ENCODE measurements at regions not wholly inside any gene's neighbourhood (a gene's known extent, or its start where the extent isn't known, plus 50 kb on each side); places are given as distances from the start of the nearest gene placed in this dataset.

DNA sequence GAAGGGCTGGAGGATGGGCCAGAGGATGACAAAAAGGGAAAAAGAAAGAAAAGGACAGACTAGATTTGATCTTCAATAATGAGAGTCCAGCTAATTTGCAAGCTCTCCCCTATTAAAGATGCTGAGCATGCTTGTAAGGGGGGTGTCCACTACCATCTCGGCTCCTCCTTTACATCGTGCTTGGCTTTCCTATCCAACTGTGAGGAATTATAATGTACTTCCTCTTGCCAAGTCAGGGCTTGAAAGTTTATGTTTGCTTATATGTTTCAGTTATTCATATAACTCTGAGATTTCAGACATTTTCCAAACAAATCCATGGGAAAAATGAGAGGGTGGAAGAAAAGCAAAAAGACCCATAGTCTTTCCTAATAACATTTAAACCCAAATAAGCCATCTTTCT is 387.1 kb downstream of the METTL15 start:
- no peak for DNase-seq

GRCh38 chr11:28491431-28491830 is 383.2 kb downstream of the METTL15 start:
- DNase-seq: no peak

- no peak for DNase-seq
These were observed 382.7 kb downstream of the METTL15 start for GRCh38 chr11:28490773-28491382.

GRCh38 chr11:28488336-28488735 is 380.1 kb downstream of the METTL15 start:
- no peak for DNase-seq

DNA sequence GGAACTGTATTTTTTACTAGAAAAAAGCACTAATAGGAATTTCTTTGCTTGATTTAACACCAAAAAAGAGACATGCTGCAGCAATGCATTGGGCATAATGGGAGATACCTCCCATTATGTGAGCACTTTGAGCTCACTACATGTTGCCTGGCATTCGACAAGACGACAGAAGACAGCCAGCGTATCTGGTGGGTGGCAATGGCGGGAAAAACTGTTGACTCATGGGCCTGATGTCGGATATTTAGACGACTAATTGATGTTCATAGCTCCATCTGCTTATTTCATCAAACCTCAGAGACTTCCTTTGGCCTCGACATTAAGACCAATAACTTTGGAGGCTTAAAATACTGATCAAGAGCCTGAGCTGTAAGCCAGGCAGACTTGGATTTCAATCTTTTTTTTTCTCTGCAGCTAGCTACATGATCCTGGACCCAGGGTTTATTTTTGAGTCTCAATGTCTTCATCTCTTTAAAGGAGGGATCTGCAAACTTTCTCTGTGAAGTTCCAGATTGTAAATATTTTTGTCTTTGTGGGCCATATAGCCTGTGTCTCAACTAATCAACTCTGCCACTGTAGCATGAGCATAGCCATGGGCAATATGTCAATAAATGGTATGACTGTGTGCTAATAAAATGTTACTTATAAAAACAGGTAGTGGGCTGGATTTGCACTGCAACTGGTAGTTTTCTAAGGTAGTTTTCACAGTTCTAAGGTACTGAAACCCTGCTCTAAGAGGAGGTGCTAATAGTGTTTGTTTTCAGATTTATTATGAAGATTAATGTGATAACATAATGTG is 375.1 kb downstream of the METTL15 start:
- no peak for DNase-seq

DNA sequence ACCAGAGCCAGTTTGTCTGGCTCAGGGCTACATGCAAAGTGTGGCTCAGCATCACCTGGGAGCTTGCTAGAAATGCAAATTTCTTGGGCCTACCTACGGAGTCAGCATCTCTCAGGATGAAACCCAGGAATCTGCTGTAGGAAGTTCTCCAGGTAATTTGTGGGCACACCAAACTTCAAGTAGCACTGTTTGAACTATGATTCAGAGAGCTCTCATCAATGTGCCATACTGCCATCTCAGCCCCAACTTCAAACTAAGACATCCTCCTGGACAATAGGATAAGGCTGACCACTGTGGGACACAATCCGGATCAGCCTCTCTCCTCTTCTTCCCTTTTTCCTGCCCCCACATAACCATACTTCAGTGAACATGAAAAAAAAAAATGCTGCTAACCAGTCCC is 374.5 kb downstream of the METTL15 start:
- DNase-seq: no peak

GRCh38 chr11:28481616-28482480 is 373.7 kb downstream of the METTL15 start:
- no peak for DNase-seq

GRCh38 chr11:28480406-28480805 is 372.2 kb downstream of the METTL15 start:
- no peak for DNase-seq

DNA sequence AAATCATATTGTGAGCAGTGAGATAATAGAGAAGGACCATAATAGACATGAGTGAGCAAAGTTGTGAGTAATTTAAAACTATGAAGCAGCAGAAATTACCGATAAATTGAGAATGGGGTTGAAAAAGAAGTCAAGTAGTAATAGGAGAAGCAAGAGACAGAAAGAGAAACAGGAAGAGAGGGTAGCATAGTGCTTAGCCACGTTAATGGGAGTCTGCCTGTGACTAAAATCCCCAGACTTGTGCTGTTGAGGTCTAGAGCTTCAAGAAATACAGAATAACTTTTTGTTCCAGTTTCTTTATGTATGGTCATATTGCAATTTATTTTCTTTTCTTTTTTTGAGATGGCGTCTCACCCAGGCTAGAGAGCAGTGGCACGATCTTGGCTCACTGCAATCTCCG is 368.7 kb downstream of the METTL15 start:
- no peak for DNase-seq

GRCh38 chr11:28476049-28476448 is 367.9 kb downstream of the METTL15 start:
- DNase-seq: peak; percentile 89

- DNase-seq: no peak
These were observed 364.7 kb downstream of the METTL15 start for GRCh38 chr11:28472904-28473303.

DNA sequence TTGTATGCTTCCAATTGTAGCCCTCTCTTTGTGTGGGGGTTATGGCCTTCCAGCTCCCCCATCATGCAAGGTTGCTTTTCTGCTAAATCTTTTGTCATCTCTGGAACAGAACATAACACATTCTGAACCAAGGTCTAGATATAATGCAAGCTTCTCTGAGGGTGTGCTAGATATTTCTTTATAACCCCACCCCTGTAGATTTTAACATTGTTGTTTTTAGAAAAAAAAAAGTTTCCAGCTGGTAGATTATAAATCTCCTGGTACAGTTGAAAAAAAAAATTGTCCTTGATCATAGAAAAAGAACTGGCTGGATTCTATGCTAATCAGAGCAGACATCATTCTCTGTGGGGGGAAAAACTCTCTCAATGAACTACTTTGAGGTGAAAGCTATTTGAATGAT is 363.3 kb downstream of the METTL15 start:
- no peak for DNase-seq

- DNase-seq: no peak
These were observed 362.0 kb downstream of the METTL15 start for GRCh38 chr11:28470180-28470579.

GRCh38 chr11:28466506-28466905 is 358.3 kb downstream of the METTL15 start:
- DNase-seq: no peak

DNA sequence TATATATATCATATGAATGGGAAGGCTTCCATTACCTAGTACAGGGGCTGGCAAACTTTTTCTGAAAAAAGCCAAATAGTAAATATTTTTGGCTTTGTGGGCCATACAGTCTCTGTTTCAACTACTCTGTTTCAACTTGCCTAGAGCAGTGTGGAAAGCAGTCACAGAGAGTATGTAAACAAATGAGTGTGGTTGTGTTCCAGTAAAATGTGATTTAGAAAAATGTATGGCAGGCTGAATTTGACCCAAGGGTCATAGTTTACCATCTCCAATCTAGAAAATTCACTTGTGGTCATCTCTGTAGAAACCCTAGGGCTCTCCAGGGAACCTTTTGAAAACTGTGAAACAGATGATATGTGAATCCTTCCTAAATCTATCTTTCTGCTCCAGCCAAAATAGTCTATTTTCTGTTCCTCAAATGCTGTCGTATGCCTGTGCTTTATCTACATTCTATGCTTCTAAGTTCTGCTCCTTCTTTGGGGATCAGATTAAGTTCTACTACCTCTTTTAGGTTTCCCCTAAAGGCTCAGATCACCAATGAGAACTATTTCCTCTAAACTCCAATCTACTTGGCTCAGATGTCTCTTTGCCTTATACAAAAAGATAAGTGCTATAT is 356.2 kb downstream of the METTL15 start:
- no peak for DNase-seq

DNA sequence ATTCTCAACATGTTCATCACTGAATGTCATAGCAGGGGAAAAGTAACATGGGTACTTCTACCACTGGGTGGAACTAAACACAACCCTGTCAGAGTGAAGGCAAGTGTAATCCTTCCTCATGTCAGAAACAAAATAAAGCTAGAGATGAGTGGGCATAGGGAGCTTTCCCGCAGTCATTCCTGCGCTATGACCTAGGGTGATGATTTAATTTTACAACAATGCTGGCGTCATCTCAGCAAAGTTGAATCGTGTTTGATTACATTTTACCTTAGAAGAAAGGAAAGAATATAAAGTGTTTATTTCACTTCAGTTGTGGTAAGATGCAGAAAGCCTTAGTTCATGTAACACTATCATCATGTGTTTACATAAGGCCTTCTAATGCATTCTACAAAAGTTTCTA is 355.6 kb downstream of the METTL15 start:
- DNase-seq: no peak

GRCh38 chr11:28461846-28462245 is 353.7 kb downstream of the METTL15 start:
- no peak for DNase-seq

DNA sequence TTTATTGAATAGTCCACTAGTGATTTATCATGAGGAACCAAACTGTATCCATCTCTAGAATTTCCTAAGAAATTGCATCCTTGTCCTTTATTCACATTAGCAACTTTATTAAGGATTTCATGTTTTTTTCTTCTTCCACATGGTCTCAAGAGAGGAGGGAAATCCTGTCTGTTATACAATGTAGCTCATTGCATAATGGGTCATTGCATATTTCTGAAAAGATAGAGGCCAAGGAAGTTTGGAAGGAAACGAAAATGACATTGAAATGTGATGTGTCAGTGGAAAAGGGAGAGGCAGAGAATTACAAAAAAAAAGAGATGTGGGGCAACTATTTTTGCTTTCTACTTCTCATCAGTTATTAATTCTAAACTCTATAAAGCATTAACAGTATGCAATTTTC is 353.1 kb downstream of the METTL15 start:
- no peak for DNase-seq

GRCh38 chr11:28460348-28460747 is 352.2 kb downstream of the METTL15 start:
- no peak for DNase-seq

GRCh38 chr11:28459912-28460311 is 351.7 kb downstream of the METTL15 start:
- DNase-seq: no peak

DNA sequence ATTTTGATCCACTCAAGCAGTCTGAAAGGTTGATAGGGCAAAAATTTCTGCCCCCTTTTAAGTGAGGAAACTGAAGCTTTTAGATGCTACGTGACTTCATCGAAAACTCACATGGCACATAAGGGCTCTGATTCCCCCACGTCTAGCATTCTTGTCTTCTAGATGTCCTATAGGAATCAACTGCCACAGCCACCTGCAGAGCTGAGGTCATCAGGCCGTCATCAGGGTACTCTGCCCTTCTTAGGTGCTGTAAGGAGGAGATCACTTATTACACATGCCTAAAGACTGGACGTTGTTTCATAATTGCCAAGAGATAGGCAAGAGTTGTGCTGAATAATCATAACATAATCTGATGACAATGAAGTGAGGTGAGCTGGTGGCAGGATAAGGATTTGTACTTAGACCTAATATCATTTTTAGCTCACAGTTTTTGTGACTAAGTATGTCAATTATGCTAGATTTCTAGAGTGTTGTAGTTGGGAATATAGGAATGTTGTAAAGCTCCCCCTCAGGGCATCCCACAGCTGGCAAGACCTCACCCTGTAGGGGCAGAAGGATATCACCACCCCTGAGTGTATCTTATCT is 349.4 kb downstream of the METTL15 start:
- no peak for DNase-seq

DNA sequence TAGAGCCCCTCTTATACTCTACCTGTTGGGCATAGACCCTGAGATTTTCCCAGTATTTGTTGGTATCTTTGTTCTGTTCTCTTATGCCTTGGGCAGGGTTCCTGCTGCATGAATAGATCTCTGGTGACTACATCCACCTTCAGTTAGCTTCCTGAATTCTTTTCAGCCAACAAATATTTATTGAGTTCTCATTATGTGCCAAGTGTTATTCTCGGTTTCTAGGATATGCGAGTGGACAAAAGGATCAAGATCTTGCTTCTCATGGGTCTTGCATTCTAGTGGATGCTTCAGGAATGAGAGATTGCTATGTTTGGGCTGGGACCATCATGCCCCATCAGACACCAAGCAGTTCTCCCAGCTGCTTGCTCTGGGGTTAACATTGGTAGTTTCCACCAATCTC is 340.0 kb downstream of the METTL15 start:
- DNase-seq: no peak

- DNase-seq: no peak
These were observed 339.0 kb downstream of the METTL15 start for GRCh38 chr11:28447226-28447625.
